HCT116 (cell line): ENCODE measurements at regions not wholly inside any gene's neighbourhood (a gene's known extent, or its start where the extent isn't known, plus 50 kb on each side); places are given as distances from the start of the nearest gene placed in this dataset.
"Not testable (repeated sequence)": the region's sequence is repeated elsewhere in the genome, so short reads cannot be mapped to it uniquely, and the experiment has no call there.

ENCODE experiments used
- ATAC-seq: fragments of 200-7000 bp; cut with Tn5 transposase; 2 replicates; pipeline ENCODE4 v1.9.1; 2020; ENCODE audit warnings: mild to moderate bottlenecking, moderate library complexity
- BruUV-seq: library from RNA; stranded (reverse); fragments of 400-500 nt; replicated peaks from 2 replicates; lab custom pipeline; 2021; lab: Mats Ljungman, UMichigan
- CTCF ChIA-PET: fragments of 300-600 bp; sonication (Branson Sonifier 250); formaldehyde crosslinking; loops from one replicate; lab custom pipeline; 2021; ENCODE audit warnings: antibody characterized with exemption; lab: Charles Lee
- POLR2A ChIA-PET: fragments of 300-600, 350-600 bp; sonication (Branson Sonifier 250); formaldehyde crosslinking; loops from one replicate; lab custom pipeline; 2021; ENCODE audit warnings: antibody characterized with exemption; lab: Charles Lee
- RAD21 ChIA-PET, 2 experiments: fragments of 300-600 bp; sonication (Branson Sonifier 250); formaldehyde crosslinking; loops; one replicate each; lab custom pipeline; 2023; ENCODE audit warnings: low total read pairs in 2 of 2; ENCODE audit not compliant: uncharacterized antibody in 2 of 2, unreplicated experiment in 2 of 2, low non-redundant PET in 1 of 2; lab: Charles Lee
- DNase-seq: peaks from one replicate; pipeline ENCODE4 v3.0.0-alpha.2; 2010; ENCODE audit warnings: low read depth, low spot score
- H2AFZ ChIP-seq: fragments of 200-600 bp; shearing (Covaris generic), sonication (generic); 2 replicates; pipeline ENCODE4 v1.6.1; 2017; ENCODE audit warnings: low read depth, mixed run types, mixed read lengths, antibody characterized with exemption, low read length; ENCODE audit not compliant: poor library complexity, severe bottlenecking
- H3K27ac ChIP-seq: 2 replicates; pipeline ENCODE4 v1.5.1; 2012; ENCODE audit warnings: low read depth, low read length
- H3K27me3 ChIP-seq: fragments of 200-600 bp; sonication (generic); 2 replicates; pipeline ENCODE4 v1.6.1; 2016; ENCODE audit warnings: mixed run types, low read length, mixed read lengths; ENCODE audit not compliant: insufficient read depth
- H3K36me3 ChIP-seq, 2 experiments: fragments of 200-500 bp in 1 of 2; fragments of 200-600 bp in 1 of 2; sonication (Bioruptor generic) in 1 of 2; sonication (generic) in 1 of 2; 2 replicates each; pipeline versions ENCODE4 v1.5.1 to v1.6.1; 2014 to 2016; ENCODE audit warnings: low read length in 2 of 2, inconsistent platforms in 1 of 2, mixed read lengths in 1 of 2, mixed run types in 1 of 2; ENCODE audit not compliant: insufficient read depth in 2 of 2, control insufficient read depth in 1 of 2
- H3K4me1 ChIP-seq, 2 experiments: fragments of 200-600 bp in 1 of 2; sonication (generic) in 1 of 2; 2 replicates each; pipeline versions ENCODE4 v1.5.1 to v1.6.1; 2012 to 2017; ENCODE audit warnings: low read length in 2 of 2, inconsistent platforms in 1 of 2, mild to moderate bottlenecking in 1 of 2, mixed read lengths in 1 of 2, mixed run types in 1 of 2, moderate library complexity in 1 of 2; ENCODE audit not compliant: insufficient read depth in 2 of 2, control insufficient read depth in 1 of 2
- H3K4me2 ChIP-seq: fragments of 200-600 bp; sonication (generic); 2 replicates; pipeline ENCODE4 v1.6.1; 2017; ENCODE audit warnings: mixed run types, low read length, mixed read lengths
- H3K4me3 ChIP-seq, 2 experiments: fragments of 200-600 bp in 1 of 2; sonication (generic) in 1 of 2; replicated peaks in 1 of 2; 2 replicates each; pipeline ENCODE4 v1.5.1; 2011 to 2016; ENCODE audit warnings: low read length in 2 of 2, control low read depth in 1 of 2, low read depth in 1 of 2, mild to moderate bottlenecking in 1 of 2, mixed read lengths in 1 of 2, mixed run types in 1 of 2
- H3K79me2 ChIP-seq: fragments of 200-600 bp; sonication (generic); 2 replicates; pipeline ENCODE4 v1.6.1; 2017; ENCODE audit warnings: mild to moderate bottlenecking, mixed run types, low read length, moderate library complexity, mixed read lengths; ENCODE audit not compliant: insufficient read depth
- H3K9ac ChIP-seq: fragments of 200-600 bp; sonication (generic); 2 replicates; pipeline ENCODE4 v1.6.1; 2016; ENCODE audit warnings: low read length, mixed read lengths
- H3K9me2 ChIP-seq: fragments of 200-600 bp; sonication (generic), shearing (Covaris generic); 2 replicates; pipeline ENCODE4 v1.6.1; 2017; ENCODE audit warnings: mixed run types, mild to moderate bottlenecking, moderate library complexity; ENCODE audit not compliant: insufficient read depth
- H3K9me3 ChIP-seq, 2 experiments: fragments of 200-500 bp in 1 of 2; fragments of 200-600 bp in 1 of 2; sonication (Bioruptor generic) in 1 of 2; sonication (generic) in 1 of 2; 2 replicates each; pipeline ENCODE4 v1.6.1; 2014 to 2017; ENCODE audit warnings: low read length in 2 of 2, mixed read lengths in 2 of 2, inconsistent platforms in 1 of 2, low read depth in 1 of 2, mild to moderate bottlenecking in 1 of 2, mixed run types in 1 of 2, moderate library complexity in 1 of 2; ENCODE audit not compliant: control insufficient read depth in 1 of 2, insufficient read depth in 1 of 2
- H4K20me1 ChIP-seq: fragments of 200-600 bp; sonication (generic), shearing (Covaris generic); 2 replicates; pipeline ENCODE4 v1.6.1; 2017; ENCODE audit warnings: mixed run types, mild to moderate bottlenecking, moderate library complexity; ENCODE audit not compliant: insufficient read depth
- intact Hi-C: fragments of 100-400 bp; cut with micrococcal nuclease; formaldehyde crosslinking; loops from 2 replicates; pipeline ENCODE4 v1.10.0; 2022

- H3K27ac ChIP-seq, CTCF ChIA-PET, H3K27me3 ChIP-seq, H3K4me1 ChIP-seq, intact Hi-C loops, H3K4me3 ChIP-seq, RAD21 ChIA-PET, DNase-seq, H2AFZ ChIP-seq, ATAC-seq, H3K9ac ChIP-seq, H3K9me3 ChIP-seq, H3K9me2 ChIP-seq, H3K79me2 ChIP-seq, H3K36me3 ChIP-seq, BruUV-seq, POLR2A ChIA-PET, H4K20me1 ChIP-seq, H3K4me2 ChIP-seq: not testable (repeated sequence)
These were observed 4400.5 kb upstream of the TPTE start for GRCh38 chr21:6120863-6121262.

GRCh38 chr21:6122629-6123028, 4398.8 kb upstream of the TPTE start:
- H3K9ac ChIP-seq, H3K36me3 ChIP-seq, H4K20me1 ChIP-seq, BruUV-seq, H3K4me2 ChIP-seq, H3K79me2 ChIP-seq, DNase-seq, H3K4me1 ChIP-seq, H3K27me3 ChIP-seq, H3K9me3 ChIP-seq, H2AFZ ChIP-seq, ATAC-seq, H3K27ac ChIP-seq, POLR2A ChIA-PET, intact Hi-C loops, H3K9me2 ChIP-seq, CTCF ChIA-PET, H3K4me3 ChIP-seq, RAD21 ChIA-PET: not testable (repeated sequence)

GRCh38 chr21:6123224-6123623, 4398.2 kb upstream of the TPTE start:
- BruUV-seq, H2AFZ ChIP-seq, ATAC-seq, H3K79me2 ChIP-seq, POLR2A ChIA-PET, CTCF ChIA-PET, H3K4me3 ChIP-seq, H3K27ac ChIP-seq, H4K20me1 ChIP-seq, H3K9me2 ChIP-seq, H3K36me3 ChIP-seq, RAD21 ChIA-PET, H3K27me3 ChIP-seq, H3K9ac ChIP-seq, H3K9me3 ChIP-seq, DNase-seq, intact Hi-C loops, H3K4me1 ChIP-seq, H3K4me2 ChIP-seq: not testable (repeated sequence)

DNA sequence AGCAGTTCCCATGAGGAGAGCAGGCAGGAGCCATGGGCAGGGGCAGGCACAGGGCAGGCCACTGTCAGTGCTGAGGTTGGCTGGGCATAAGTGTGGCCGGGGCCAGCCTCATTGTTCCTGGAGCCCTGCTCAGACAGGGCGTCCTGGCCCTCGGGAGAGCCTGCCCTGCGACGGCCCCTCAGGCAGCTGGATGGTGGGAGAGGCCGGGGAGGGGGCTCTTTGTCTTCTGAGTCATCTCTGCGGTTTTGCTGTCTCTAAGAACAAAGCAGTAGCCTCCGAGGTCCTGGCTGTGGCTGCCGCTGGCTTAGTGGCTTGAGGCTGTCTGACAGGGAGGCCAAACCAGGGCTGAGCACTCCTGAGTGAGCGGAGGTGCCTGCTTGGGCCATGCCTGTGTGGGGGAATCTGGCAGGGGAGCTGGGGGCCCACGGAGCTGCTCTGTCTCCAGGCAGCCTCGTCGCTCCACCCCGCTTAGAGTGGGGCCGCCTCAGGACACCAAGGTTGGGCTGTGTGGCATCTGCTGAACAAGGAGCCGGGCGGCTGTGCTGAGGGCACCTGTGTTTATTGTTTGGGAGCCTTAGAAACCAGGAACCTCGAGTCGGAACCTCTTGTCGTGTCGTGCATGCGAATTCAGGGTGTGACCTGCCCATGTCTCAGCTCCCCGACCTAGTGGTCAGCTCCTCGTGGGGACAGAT, 4395.7 kb upstream of the TPTE start:
- H4K20me1 ChIP-seq, H3K27me3 ChIP-seq, DNase-seq, H3K36me3 ChIP-seq, H3K79me2 ChIP-seq, H3K27ac ChIP-seq, POLR2A ChIA-PET, intact Hi-C loops, H3K9me2 ChIP-seq, H3K4me1 ChIP-seq, H2AFZ ChIP-seq, CTCF ChIA-PET, H3K9me3 ChIP-seq, H3K9ac ChIP-seq, RAD21 ChIA-PET, H3K4me3 ChIP-seq, BruUV-seq, H3K4me2 ChIP-seq: not testable (repeated sequence)
- peak; percentile 77 for ATAC-seq
